ENCODE measurements at regions not wholly inside any gene's neighbourhood (a gene's known extent, or its start where the extent isn't known, plus 50 kb on each side); places are given as distances from the start of the nearest gene placed in this dataset.
"Not testable (repeated sequence)": the region's sequence is repeated elsewhere in the genome, so short reads cannot be mapped to it uniquely, and the experiment has no call there.

DNA sequence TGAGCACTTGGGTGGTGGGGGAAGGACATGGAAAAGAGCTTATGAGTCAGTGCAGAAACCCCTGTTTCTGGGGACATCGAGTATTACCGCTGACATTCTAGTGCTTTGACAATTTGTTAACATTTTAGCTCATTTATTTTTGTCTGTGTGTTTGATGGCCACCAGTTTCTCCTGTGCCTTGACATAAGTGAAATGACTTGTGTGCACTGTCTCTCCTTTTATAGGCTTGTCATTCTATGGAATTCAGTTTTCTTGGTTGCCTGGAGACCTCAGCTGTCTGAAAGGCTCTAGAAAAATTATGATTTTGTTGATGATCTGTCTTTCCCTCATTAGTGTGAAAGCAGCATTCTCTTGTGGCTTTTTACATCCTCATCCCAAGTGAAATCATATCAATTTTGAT is 190.0 kb upstream of the SMIM30 start:
- 93% methylated on average over 2 of the region's 2 CpGs for WGBS
- Histone ChIP-seq H3K27me3 (no peaks in the 10 kb centered on the region), H3K36me3 (no peaks in the 10 kb centered on the region), H3K4me3 (no peak overlapping the region), H3K4me1 (no peaks in the 10 kb centered on the region), H3K9me3 (no peaks in the 10 kb centered on the region), H3K27ac (no peak overlapping the region)
- TF ChIP-seq, protein P1, sequence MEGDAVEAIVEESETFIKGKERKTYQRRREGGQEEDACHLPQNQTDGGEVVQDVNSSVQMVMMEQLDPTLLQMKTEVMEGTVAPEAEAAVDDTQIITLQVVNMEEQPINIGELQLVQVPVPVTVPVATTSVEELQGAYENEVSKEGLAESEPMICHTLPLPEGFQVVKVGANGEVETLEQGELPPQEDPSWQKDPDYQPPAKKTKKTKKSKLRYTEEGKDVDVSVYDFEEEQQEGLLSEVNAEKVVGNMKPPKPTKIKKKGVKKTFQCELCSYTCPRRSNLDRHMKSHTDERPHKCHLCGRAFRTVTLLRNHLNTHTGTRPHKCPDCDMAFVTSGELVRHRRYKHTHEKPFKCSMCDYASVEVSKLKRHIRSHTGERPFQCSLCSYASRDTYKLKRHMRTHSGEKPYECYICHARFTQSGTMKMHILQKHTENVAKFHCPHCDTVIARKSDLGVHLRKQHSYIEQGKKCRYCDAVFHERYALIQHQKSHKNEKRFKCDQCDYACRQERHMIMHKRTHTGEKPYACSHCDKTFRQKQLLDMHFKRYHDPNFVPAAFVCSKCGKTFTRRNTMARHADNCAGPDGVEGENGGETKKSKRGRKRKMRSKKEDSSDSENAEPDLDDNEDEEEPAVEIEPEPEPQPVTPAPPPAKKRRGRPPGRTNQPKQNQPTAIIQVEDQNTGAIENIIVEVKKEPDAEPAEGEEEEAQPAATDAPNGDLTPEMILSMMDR (IDR thresholded peaks at IDR 0.05) = no peak
- TF ChIP-seq POLR2A (IDR thresholded peaks at IDR 0.05) (no peak), POLR2AphosphoS5 (IDR thresholded peaks at IDR 0.05) (no peak), EP300 (IDR thresholded peaks at IDR 0.05) (no peak)
- no peak for DNase-seq (ENCODE audit: low spot score in 2 of 2)

DNA sequence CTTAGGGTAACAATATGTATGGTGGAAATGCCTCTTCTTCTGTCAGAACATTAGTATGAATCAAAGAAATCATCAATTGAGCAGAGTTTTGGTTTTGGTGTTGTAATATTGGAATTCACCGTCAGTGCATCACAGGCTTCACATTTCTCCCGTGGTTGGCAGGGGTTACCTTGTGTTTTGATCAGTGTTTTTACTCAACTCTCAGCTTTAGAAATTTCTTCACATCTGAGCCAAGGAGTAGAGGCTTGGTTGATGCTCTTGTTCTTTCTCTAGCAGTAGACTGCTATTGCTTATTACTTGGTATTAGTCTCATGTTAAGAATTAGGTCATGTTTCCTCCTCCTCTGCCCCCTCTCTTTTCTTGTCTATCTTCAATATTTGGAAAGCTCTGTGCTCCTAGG is 188.8 kb upstream of the SMIM30 start:
- H3K4me1 ChIP-seq = no peaks in the 10 kb centered on the region
- no peak overlapping the region for H3K27ac ChIP-seq
- H3K36me3 ChIP-seq = no peaks in the 10 kb centered on the region
- no peaks in the 10 kb centered on the region for H3K27me3 ChIP-seq
- H3K4me3 ChIP-seq = no peak overlapping the region
- 32% methylated on average over 2 of the region's 2 CpGs for WGBS
- no peak for DNase-seq (ENCODE audit: low spot score in 2 of 2)
- TF ChIP-seq POLR2AphosphoS5 (IDR thresholded peaks at IDR 0.05) (no peak), POLR2A (IDR thresholded peaks at IDR 0.05) (no peak), EP300 (IDR thresholded peaks at IDR 0.05) (no peak)
- TF ChIP-seq, protein P1 (IDR thresholded peaks at IDR 0.05) = no peak
- H3K9me3 ChIP-seq = no peaks in the 10 kb centered on the region

DNA sequence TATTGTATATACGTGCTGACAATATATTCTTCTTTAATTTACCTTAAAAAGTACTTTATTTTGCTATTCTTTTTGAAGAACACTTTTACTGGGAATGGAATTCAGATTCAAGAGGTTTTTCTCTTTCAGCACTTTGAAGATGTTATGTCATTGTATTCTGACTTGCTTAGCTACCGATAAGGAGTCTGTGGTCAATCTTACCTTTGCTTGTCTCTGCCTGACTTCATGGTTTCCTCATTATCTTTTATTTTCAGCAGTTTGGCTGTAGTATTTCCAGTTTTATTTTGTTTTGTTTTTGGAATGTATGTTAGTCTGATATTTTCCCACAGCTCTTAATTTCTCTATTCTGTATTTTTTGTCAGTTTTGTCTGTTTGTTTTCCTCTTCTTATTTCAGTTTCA is 187.9 kb upstream of the SMIM30 start:
- Histone ChIP-seq H3K4me1 (no peaks in the 10 kb centered on the region), H3K27me3 (no peaks in the 10 kb centered on the region), H3K27ac (no peak overlapping the region), H3K4me3 (no peak overlapping the region), H3K36me3 (no peaks in the 10 kb centered on the region), H3K9me3 (no peaks in the 10 kb centered on the region)
- TF ChIP-seq POLR2A (IDR thresholded peaks at IDR 0.05) = no peak
- no peak for TF ChIP-seq POLR2AphosphoS5 (IDR thresholded peaks at IDR 0.05)
- TF ChIP-seq, protein P1 (IDR thresholded peaks at IDR 0.05) = no peak
- no peak for TF ChIP-seq EP300 (IDR thresholded peaks at IDR 0.05)
- no peak for DNase-seq (ENCODE audit: low spot score in 2 of 2)
- 77% methylated on average over 2 of the region's 2 CpGs for WGBS

DNA sequence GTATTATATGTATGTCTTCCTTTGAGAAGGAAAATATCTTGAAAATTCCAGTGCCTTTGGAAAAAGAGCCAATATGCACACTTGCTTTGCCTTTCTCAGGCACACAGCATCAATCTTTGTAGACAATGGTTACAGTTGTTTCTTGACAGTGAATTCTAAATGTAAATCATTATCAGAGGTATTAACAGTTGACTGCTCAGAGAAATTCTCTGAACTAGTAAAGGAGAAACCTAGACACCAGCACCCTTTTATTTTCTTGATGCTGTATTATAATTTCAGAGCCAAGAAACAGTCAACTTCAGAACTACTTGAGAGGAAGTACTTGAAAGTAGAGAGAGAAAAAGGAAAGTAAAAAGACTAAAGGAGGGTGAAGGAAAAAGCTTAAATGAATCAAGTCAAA is 185.8 kb upstream of the SMIM30 start:
- Histone ChIP-seq H3K9me3 (no peaks in the 10 kb centered on the region), H3K27ac (no peak overlapping the region), H3K4me3 (no peak overlapping the region), H3K36me3 (no peaks in the 10 kb centered on the region), H3K27me3 (no peaks in the 10 kb centered on the region), H3K4me1 (no peaks in the 10 kb centered on the region)
- DNase-seq (ENCODE audit: low spot score in 2 of 2) = no peak
- TF ChIP-seq POLR2A (IDR thresholded peaks at IDR 0.05) (no peak), EP300 (IDR thresholded peaks at IDR 0.05) (no peak), POLR2AphosphoS5 (IDR thresholded peaks at IDR 0.05) (no peak)
- TF ChIP-seq, protein P1 (IDR thresholded peaks at IDR 0.05) = no peak

DNA sequence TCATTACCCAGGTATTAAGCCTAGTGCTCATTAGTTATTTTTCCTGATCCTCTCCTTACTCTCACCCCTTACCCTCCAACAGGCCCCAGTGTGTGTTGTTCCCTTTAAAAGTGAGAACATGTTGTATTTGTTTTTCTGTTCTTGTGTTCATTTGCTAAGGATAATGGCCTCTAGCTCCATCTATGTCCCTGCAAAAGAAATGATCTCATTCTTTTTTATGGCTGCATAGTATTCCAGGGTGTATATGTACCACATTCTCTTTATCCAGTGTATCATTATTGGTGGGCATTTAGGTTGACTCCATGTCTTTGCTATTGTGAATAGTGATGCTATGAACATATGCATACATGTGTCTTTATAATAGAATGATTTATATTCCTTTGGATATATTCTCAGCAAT is 185.0 kb upstream of the SMIM30 start:
- H3K27ac ChIP-seq; DNase-seq (ENCODE audit: low spot score in 2 of 2); H3K4me3 ChIP-seq; H3K9me3 ChIP-seq; H3K4me1 ChIP-seq; H3K27me3 ChIP-seq; H3K36me3 ChIP-seq: not testable (repeated sequence)

DNA sequence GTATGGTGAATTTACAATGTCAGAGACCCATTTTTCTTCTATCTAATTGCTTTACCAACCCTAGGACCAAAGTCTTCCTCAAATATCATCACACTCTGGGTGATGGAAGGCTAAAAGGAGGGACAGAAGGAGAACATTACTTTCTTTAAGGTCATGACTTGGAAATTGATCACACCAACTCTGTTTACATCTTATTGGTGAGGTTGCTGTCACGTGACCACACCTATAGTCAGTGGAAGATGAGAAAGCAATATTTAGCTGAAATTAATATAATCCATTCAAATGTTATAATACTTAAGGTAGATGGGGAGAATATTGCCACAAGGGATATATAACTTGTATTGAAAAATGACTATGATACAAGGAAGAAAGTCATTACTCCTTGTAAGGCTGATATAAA is 183.6 kb upstream of the SMIM30 start:
- H3K27me3 ChIP-seq = no peaks in the 10 kb centered on the region
- H3K4me1 ChIP-seq = no peaks in the 10 kb centered on the region
- DNase-seq (ENCODE audit: low spot score in 2 of 2) = no peak
- no peaks in the 10 kb centered on the region for H3K9me3 ChIP-seq
- H3K4me3 ChIP-seq = no peak overlapping the region
- TF ChIP-seq, protein P1 (IDR thresholded peaks at IDR 0.05) = no peak
- H3K27ac ChIP-seq = no peak overlapping the region
- no peaks in the 10 kb centered on the region for H3K36me3 ChIP-seq
- 86% methylated on average over 1 of the region's 1 CpG for WGBS

Measured in suprapubic skin (tissue), 4 donors.